GM13977 (cell line): ENCODE measurements at regions not wholly inside any gene's neighbourhood (a gene's known extent, or its start where the extent isn't known, plus 50 kb on each side); places are given as distances from the start of the nearest gene placed in this dataset.
"Not testable (repeated sequence)": the region's sequence is repeated elsewhere in the genome, so short reads cannot be mapped to it uniquely, and the experiment has no call there.

Experiments
- DNase-seq: peaks from one replicate; pipeline ENCODE4 v3.0.0; 2012; ENCODE audit warnings: low spot score
- CTCF ChIP-seq: IDR thresholded peaks from 2 replicates; pipeline ENCODE4 v1.5.1; 2012; ENCODE audit warnings: mild to moderate bottlenecking, control low read depth; ENCODE audit not compliant: insufficient read depth; ENCODE audit errors: extremely low read depth, missing control alignments
- in situ Hi-C: fragments of 300-500 bp; cut with MboI; formaldehyde crosslinking; loops from one replicate; pipeline ENCODE4 v1.12.0; 2022; ENCODE audit warnings: low sequenced_read_pairs, low pct_unique_long_range_greater_than_20kb, mixed read lengths, inconsistent platforms; ENCODE audit not compliant: unreplicated experiment

- peak; percentile 83 for TF ChIP-seq CTCF
- in situ Hi-C loops = no loop called here
- DNase-seq = peak; percentile 70
These were observed 79.0 kb upstream of the NFASC start for GRCh38 chr1:204791453-204792353.

GRCh38 chr1:204792354-204792692 is 78.3 kb upstream of the NFASC start:
- no peak for DNase-seq
- in situ Hi-C loops = no loop called here
- no peak for TF ChIP-seq CTCF

- in situ Hi-C loops = no loop called here
- TF ChIP-seq CTCF = no peak
- no peak for DNase-seq
These were observed 77.3 kb upstream of the NFASC start for GRCh38 chr1:204793259-204793914.

- DNase-seq, in situ Hi-C loops: not testable (repeated sequence)
These were observed 73.8 kb upstream of the NFASC start for GRCh38 chr1:204796886-204797285.

GRCh38 chr1:204797401-204797800 is 73.3 kb upstream of the NFASC start:
- in situ Hi-C loops = no loop called here
- DNase-seq = no peak
- TF ChIP-seq CTCF = no peak

GRCh38 chr1:204799630-204800029 is 71.0 kb upstream of the NFASC start:
- TF ChIP-seq CTCF = no peak
- in situ Hi-C loops = loop anchor here (10.0 kb wide), 2 partner anchors 235 to 365 kb away; no protein-coding TSS in a partner anchor

GRCh38 chr1:204801211-204801610 is 69.5 kb upstream of the NFASC start:
- in situ Hi-C loops = loop anchor here (10.0 kb wide), 2 partner anchors 236 to 366 kb away; no protein-coding TSS in a partner anchor
- no peak for TF ChIP-seq CTCF
- DNase-seq = no peak

More at GRCh38 chr1:204799630-204800029, 71.0 kb upstream of the NFASC start:
- no peak for DNase-seq
